ENCODE measurements at regions not wholly inside any gene's neighbourhood (a gene's known extent, or its start where the extent isn't known, plus 50 kb on each side); places are given as distances from the start of the nearest gene placed in this dataset.

DNA sequence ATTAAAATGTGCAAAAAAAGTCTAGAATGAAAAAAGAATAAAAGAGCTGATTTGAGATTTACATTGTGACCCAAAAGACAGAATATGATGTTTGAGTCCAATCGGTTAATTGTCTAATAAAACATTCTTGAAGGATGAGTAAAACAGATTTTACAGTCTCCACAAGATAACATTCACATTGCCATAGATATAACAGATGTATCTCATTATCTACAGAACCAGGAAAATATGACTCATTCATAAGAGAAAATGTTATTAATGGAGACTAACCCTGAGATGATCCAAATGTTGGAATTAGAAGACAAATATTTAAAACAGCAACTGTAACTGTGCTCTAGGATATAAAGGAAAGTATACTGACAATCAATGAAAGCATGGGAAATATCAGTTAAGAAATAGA lies 141.7 kb downstream of the RFX6 start:
- TF ChIP-seq ZNF24 (IDR thresholded peaks at IDR 0.05) (no peak), YY1 (IDR thresholded peaks at IDR 0.05; ENCODE audit: borderline replicate concordance in 1 of 3, control insufficient read depth in 1 of 3, extremely low read depth in 1 of 3, insufficient read depth in 3 of 3, insufficient read length in 1 of 3, insufficient replicate concordance in 2 of 3, low read depth in 1 of 3, low read length in 2 of 3) (no peak), FOS (IDR thresholded peaks at IDR 0.05; ENCODE audit: extremely low read depth, insufficient read length) (no peak), RCOR1 (IDR thresholded peaks at IDR 0.05; ENCODE audit: borderline replicate concordance in 1 of 2, low read depth in 2 of 2, low read length in 2 of 2) (no peak), FOXM1 (IDR thresholded peaks at IDR 0.05; ENCODE audit: low read depth) (no peak), FOXM1 (CRISPR knock-in tag; IDR thresholded peaks at IDR 0.05; ENCODE audit: low read depth) (no peak), CBX2 (IDR thresholded peaks at IDR 0.05; ENCODE audit: insufficient read depth, low read length, poor library complexity, severe bottlenecking) (no peak), RBFOX2 (IDR thresholded peaks at IDR 0.05; ENCODE audit: low read depth, low read length) (no peak)
- TF ChIP-seq, protein P1, sequence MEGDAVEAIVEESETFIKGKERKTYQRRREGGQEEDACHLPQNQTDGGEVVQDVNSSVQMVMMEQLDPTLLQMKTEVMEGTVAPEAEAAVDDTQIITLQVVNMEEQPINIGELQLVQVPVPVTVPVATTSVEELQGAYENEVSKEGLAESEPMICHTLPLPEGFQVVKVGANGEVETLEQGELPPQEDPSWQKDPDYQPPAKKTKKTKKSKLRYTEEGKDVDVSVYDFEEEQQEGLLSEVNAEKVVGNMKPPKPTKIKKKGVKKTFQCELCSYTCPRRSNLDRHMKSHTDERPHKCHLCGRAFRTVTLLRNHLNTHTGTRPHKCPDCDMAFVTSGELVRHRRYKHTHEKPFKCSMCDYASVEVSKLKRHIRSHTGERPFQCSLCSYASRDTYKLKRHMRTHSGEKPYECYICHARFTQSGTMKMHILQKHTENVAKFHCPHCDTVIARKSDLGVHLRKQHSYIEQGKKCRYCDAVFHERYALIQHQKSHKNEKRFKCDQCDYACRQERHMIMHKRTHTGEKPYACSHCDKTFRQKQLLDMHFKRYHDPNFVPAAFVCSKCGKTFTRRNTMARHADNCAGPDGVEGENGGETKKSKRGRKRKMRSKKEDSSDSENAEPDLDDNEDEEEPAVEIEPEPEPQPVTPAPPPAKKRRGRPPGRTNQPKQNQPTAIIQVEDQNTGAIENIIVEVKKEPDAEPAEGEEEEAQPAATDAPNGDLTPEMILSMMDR (IDR thresholded peaks at IDR 0.05 in 2 of 3, conservative IDR thresholded peaks at IDR 0.05 in 1 of 3; ENCODE audit: insufficient read depth in 2 of 3, low read depth in 1 of 3, low read length in 3 of 3): no peak
- TF ChIP-seq, protein P2, sequence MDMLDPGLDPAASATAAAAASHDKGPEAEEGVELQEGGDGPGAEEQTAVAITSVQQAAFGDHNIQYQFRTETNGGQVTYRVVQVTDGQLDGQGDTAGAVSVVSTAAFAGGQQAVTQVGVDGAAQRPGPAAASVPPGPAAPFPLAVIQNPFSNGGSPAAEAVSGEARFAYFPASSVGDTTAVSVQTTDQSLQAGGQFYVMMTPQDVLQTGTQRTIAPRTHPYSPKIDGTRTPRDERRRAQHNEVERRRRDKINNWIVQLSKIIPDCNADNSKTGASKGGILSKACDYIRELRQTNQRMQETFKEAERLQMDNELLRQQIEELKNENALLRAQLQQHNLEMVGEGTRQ (CRISPR knock-in tag; IDR thresholded peaks at IDR 0.05): no peak
